C4-2B (cell line): ENCODE measurements at regions not wholly inside any gene's neighbourhood (a gene's known extent, or its start where the extent isn't known, plus 50 kb on each side); places are given as distances from the start of the nearest gene placed in this dataset.

Experiments used
- ZFX ChIP-seq: fragments of 450-650 bp; IDR thresholded peaks from 2 replicates; pipeline ENCODE4 v1.6.1; 2017
- TF ChIP-seq, protein P1 (sequence below): fragments of 450-650 bp; conservative IDR thresholded peaks from 2 replicates; pipeline ENCODE4 v1.5.1; 2017; ENCODE audit warnings: mild to moderate bottlenecking

DNA sequence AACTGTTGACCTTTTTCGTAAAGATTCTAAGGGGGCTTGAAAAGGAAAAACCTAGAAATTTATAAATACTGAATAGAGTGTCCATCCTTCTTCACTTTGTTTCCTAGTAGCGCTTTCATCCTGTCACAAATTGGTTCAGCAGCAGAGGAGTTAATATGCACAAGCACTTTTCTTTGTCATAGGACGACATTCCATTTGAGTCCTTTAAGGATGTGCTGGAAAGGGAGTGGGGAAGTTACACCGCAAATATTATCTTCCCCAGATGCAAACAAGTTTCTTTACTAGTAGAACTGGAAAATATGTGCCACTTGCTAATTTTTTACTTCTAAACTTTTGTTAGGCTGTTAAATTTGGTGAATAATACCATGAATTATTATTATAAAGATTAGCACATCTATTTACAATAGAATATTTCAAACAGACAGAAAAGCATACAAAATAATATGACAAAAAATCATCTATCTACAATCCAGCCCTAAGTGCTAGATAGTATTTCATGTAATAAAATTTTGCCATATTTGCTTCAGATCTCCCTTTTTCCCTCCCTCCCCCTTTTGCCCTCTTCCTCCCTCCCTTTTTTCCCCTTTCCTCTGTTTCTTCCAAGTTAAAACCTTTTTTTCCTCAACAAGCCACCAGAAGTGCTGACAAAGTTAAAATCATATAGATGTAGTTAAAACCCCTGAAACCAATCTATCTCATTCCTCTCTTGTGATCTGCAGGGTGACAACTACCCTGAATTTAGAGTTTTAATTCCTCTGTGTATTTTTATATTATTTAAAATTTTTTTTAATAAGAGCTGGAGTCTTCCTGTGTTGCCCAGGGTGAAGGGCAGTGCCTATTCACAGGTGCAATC is 50.5 kb upstream of the MAP4K3 start:
- TF ChIP-seq, protein P1, sequence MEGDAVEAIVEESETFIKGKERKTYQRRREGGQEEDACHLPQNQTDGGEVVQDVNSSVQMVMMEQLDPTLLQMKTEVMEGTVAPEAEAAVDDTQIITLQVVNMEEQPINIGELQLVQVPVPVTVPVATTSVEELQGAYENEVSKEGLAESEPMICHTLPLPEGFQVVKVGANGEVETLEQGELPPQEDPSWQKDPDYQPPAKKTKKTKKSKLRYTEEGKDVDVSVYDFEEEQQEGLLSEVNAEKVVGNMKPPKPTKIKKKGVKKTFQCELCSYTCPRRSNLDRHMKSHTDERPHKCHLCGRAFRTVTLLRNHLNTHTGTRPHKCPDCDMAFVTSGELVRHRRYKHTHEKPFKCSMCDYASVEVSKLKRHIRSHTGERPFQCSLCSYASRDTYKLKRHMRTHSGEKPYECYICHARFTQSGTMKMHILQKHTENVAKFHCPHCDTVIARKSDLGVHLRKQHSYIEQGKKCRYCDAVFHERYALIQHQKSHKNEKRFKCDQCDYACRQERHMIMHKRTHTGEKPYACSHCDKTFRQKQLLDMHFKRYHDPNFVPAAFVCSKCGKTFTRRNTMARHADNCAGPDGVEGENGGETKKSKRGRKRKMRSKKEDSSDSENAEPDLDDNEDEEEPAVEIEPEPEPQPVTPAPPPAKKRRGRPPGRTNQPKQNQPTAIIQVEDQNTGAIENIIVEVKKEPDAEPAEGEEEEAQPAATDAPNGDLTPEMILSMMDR, result no peak
- TF ChIP-seq ZFX, result no peak
